Breast epithelium (tissue), 3 donors: ENCODE measurements at regions not wholly inside any gene's neighbourhood (a gene's known extent, or its start where the extent isn't known, plus 50 kb on each side); places are given as distances from the start of the nearest gene placed in this dataset.

Experiments
- CTCF ChIP-seq, 3 donors: fragments of 450-650 bp; IDR thresholded peaks; one replicate each; pipeline ENCODE4 v1.5.1; 2016 to 2017; ENCODE audit warnings: antibody characterized with exemption in 3 of 3, mild to moderate bottlenecking in 3 of 3, moderate library complexity in 3 of 3
- POLR2A ChIP-seq: fragments of 450-650 bp; IDR thresholded peaks from one replicate; pipeline ENCODE4 v1.6.1; 2016; ENCODE audit warnings: antibody characterized with exemption, mild to moderate bottlenecking, moderate library complexity
- POLR2AphosphoS5 ChIP-seq, 3 donors: sonication (generic); formaldehyde crosslinking; IDR thresholded peaks; one replicate each; pipeline ENCODE4 v1.6.1; 2017; ENCODE audit warnings: antibody characterized with exemption in 3 of 3

GRCh38 chr4:178471994-178472393 lies 1029.8 kb upstream of the AGA start:
- TF ChIP-seq POLR2AphosphoS5 (IDR thresholded peaks at IDR 0.05): no peak
- no peak for TF ChIP-seq CTCF (IDR thresholded peaks at IDR 0.05)
- TF ChIP-seq POLR2A: no peak
